OCI-LY3 (cell line): ENCODE measurements at regions not wholly inside any gene's neighbourhood (a gene's known extent, or its start where the extent isn't known, plus 50 kb on each side); places are given as distances from the start of the nearest gene placed in this dataset.

Experiments used
- EZH2phosphoT487 ChIP-seq: fragments of 200-600 bp; shearing (Covaris generic); IDR thresholded peaks from 2 replicates; pipeline ENCODE4 v1.6.1; 2018; ENCODE audit warnings: antibody characterized with exemption, mixed run types, low read depth
- TF ChIP-seq, protein P1 (sequence below): fragments of 200-600, 300-600 bp; sonication (generic); IDR thresholded peaks from 2 replicates; pipeline ENCODE4 v1.5.1; 2014; ENCODE audit warnings: antibody characterized with exemption, low read length, low read depth

DNA sequence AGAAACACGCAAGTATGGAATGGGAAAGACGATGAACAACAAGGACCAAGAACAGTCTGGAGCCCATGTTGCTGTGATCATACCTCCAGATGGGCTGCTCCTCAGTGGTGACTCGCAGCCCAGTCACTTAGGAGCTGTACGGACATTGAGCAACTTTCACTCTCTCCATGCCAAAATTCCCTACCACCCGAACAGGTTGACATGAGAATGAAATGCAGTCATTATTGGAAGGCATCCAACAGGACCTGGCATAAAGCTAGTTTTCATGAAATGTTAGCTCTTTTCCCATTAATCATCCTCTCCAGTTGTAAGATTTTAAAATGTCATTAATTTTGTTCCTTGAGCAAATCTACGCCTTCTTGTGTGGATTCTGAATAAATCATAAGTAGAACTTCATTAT is 82.7 kb upstream of the GPM6B start:
- TF ChIP-seq, protein P1, sequence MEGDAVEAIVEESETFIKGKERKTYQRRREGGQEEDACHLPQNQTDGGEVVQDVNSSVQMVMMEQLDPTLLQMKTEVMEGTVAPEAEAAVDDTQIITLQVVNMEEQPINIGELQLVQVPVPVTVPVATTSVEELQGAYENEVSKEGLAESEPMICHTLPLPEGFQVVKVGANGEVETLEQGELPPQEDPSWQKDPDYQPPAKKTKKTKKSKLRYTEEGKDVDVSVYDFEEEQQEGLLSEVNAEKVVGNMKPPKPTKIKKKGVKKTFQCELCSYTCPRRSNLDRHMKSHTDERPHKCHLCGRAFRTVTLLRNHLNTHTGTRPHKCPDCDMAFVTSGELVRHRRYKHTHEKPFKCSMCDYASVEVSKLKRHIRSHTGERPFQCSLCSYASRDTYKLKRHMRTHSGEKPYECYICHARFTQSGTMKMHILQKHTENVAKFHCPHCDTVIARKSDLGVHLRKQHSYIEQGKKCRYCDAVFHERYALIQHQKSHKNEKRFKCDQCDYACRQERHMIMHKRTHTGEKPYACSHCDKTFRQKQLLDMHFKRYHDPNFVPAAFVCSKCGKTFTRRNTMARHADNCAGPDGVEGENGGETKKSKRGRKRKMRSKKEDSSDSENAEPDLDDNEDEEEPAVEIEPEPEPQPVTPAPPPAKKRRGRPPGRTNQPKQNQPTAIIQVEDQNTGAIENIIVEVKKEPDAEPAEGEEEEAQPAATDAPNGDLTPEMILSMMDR: no peak
- no peak for TF ChIP-seq EZH2phosphoT487
